UCSD-AML1 (cell line): ENCODE measurements at regions not wholly inside any gene's neighbourhood (a gene's known extent, or its start where the extent isn't known, plus 50 kb on each side); places are given as distances from the start of the nearest gene placed in this dataset.
"Not testable (repeated sequence)": the region's sequence is repeated elsewhere in the genome, so short reads cannot be mapped to it uniquely, and the experiment has no call there.

Experiments used
- DNase-seq: peaks from one replicate; lab custom pipeline; 2025; ENCODE audit not compliant: unreplicated experiment; lab: John Stamatoyannopoulos, UW

GRCh38 chr15:70602834-70603560 is 160.4 kb downstream of the UACA start:
- no peak for DNase-seq

GRCh38 chr15:70602281-70602680 is 161.1 kb downstream of the UACA start:
- DNase-seq: no peak

GRCh38 chr15:70597945-70598344 is 165.4 kb downstream of the UACA start:
- DNase-seq: no peak

GRCh38 chr15:70597056-70597603 is 166.2 kb downstream of the UACA start:
- DNase-seq: no peak

- no peak for DNase-seq
These were observed 166.9 kb downstream of the UACA start for GRCh38 chr15:70596354-70597055.

- DNase-seq: no peak
These were observed 169.6 kb downstream of the UACA start for GRCh38 chr15:70593795-70594194.

- no peak for DNase-seq
These were observed 173.6 kb downstream of the UACA start for GRCh38 chr15:70589728-70590127.

GRCh38 chr15:70589221-70589620 is 174.1 kb downstream of the UACA start:
- DNase-seq: no peak

- DNase-seq: no peak
These were observed 174.7 kb downstream of the UACA start for GRCh38 chr15:70588613-70589012.

GRCh38 chr15:70587896-70588567 is 175.3 kb downstream of the UACA start:
- DNase-seq: no peak

GRCh38 chr15:70587012-70587634 is 176.2 kb downstream of the UACA start:
- not testable (repeated sequence) for DNase-seq

GRCh38 chr15:70586241-70586640 is 177.1 kb downstream of the UACA start:
- no peak for DNase-seq

GRCh38 chr15:70585707-70586034 is 177.7 kb downstream of the UACA start:
- no peak for DNase-seq

- DNase-seq: no peak
These were observed 178.3 kb downstream of the UACA start for GRCh38 chr15:70584838-70585706.

- no peak for DNase-seq
These were observed 178.9 kb downstream of the UACA start for GRCh38 chr15:70584441-70584837.

GRCh38 chr15:70583006-70583405 is 180.4 kb downstream of the UACA start:
- DNase-seq: no peak

- DNase-seq: no peak
These were observed 181.0 kb downstream of the UACA start for GRCh38 chr15:70582143-70582945.

- DNase-seq: no peak
These were observed 182.4 kb downstream of the UACA start for GRCh38 chr15:70580958-70581357.

GRCh38 chr15:70580286-70580685 is 183.1 kb downstream of the UACA start:
- DNase-seq: no peak

- DNase-seq: no peak
These were observed 183.6 kb downstream of the UACA start for GRCh38 chr15:70579766-70580165.
